ENCODE measurements at regions not wholly inside any gene's neighbourhood (a gene's known extent, or its start where the extent isn't known, plus 50 kb on each side); places are given as distances from the start of the nearest gene placed in this dataset.

DNA sequence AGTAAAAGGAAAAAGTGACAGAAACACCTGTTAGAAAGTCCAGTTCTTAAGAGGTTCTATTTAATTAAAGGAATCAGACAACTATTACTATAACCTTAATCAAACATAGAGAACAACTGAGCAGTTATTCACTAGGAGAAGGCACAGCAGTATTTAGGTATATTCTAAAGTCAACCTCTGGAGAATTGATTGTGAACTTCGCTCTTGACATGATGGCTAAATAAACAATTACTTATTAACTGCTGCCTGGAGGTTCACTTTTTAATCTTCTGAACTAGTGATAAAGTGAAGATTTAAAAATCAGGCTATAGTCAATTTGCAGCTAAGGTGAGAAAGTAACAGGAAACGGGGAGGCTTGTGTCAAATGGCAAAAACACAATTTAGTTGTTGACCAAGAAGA, 557.3 kb downstream of the FAM181B start:
- TF ChIP-seq POLR2A (IDR thresholded peaks at IDR 0.05; ENCODE audit: low read length) = no peak
- TF ChIP-seq GATA1 (IDR thresholded peaks at IDR 0.05; ENCODE audit: low read depth, low read length) = no peak
